Right hindlimb (tissue), 1 donor: ENCODE measurements at regions not wholly inside any gene's neighbourhood (a gene's known extent, or its start where the extent isn't known, plus 50 kb on each side); places are given as distances from the start of the nearest gene placed in this dataset.

Experiments used
- DNase-seq: peaks from one replicate; pipeline ENCODE4 v3.0.0-alpha.2; 2018

GRCh38 chr13:105251293-105251692 lies 1284.2 kb downstream of the EFNB2 start:
- no peak for DNase-seq

GRCh38 chr13:105247830-105248229 lies 1287.6 kb downstream of the EFNB2 start:
- DNase-seq, result no peak

GRCh38 chr13:105240371-105240770 lies 1295.1 kb downstream of the EFNB2 start:
- no peak for DNase-seq

GRCh38 chr13:105232439-105232838 lies 1303.0 kb downstream of the EFNB2 start:
- DNase-seq, result no peak

- DNase-seq, result no peak
Observed at GRCh38 chr13:105232006-105232405, 1303.5 kb downstream of the EFNB2 start.

- no peak for DNase-seq
Observed at GRCh38 chr13:105231579-105231978, 1303.9 kb downstream of the EFNB2 start.

GRCh38 chr13:105220881-105221280 lies 1314.6 kb downstream of the EFNB2 start:
- DNase-seq, result no peak

- DNase-seq, result no peak
Observed at GRCh38 chr13:105220063-105220462, 1315.4 kb downstream of the EFNB2 start.

GRCh38 chr13:105219651-105220050 lies 1315.8 kb downstream of the EFNB2 start:
- DNase-seq, result no peak

- DNase-seq, result no peak
Observed at GRCh38 chr13:105213512-105213911, 1322.0 kb downstream of the EFNB2 start.

GRCh38 chr13:105207572-105208293 lies 1327.7 kb downstream of the EFNB2 start:
- no peak for DNase-seq

GRCh38 chr13:105202354-105202753 lies 1333.1 kb downstream of the EFNB2 start:
- no peak for DNase-seq

- DNase-seq, result no peak
Observed at GRCh38 chr13:105201351-105201750, 1334.1 kb downstream of the EFNB2 start.

- no peak for DNase-seq
Observed at GRCh38 chr13:105200181-105200580, 1335.3 kb downstream of the EFNB2 start.

- no peak for DNase-seq
Observed at GRCh38 chr13:105196052-105196451, 1339.4 kb downstream of the EFNB2 start.

- DNase-seq, result no peak
Observed at GRCh38 chr13:105193026-105193425, 1342.4 kb downstream of the EFNB2 start.

GRCh38 chr13:105184201-105184600 lies 1351.3 kb downstream of the EFNB2 start:
- no peak for DNase-seq

- no peak for DNase-seq
Observed at GRCh38 chr13:105177265-105177900, 1358.1 kb downstream of the EFNB2 start.

GRCh38 chr13:105170438-105170837 lies 1365.0 kb downstream of the EFNB2 start:
- no peak for DNase-seq

GRCh38 chr13:105168295-105168694 lies 1367.2 kb downstream of the EFNB2 start:
- no peak for DNase-seq

- DNase-seq, result no peak
Observed at GRCh38 chr13:105167385-105167784, 1368.1 kb downstream of the EFNB2 start.

GRCh38 chr13:105165449-105166125 lies 1369.9 kb downstream of the EFNB2 start:
- DNase-seq, result no peak

- no peak for DNase-seq
Observed at GRCh38 chr13:105159841-105160240, 1375.6 kb downstream of the EFNB2 start.

GRCh38 chr13:105153611-105154010 lies 1381.9 kb downstream of the EFNB2 start:
- no peak for DNase-seq
